Activated naive CD8-positive, alpha-beta T cell (primary cell): ENCODE measurements at regions not wholly inside any gene's neighbourhood (a gene's known extent, or its start where the extent isn't known, plus 50 kb on each side); places are given as distances from the start of the nearest gene placed in this dataset.
"Not testable (repeated sequence)": the region's sequence is repeated elsewhere in the genome, so short reads cannot be mapped to it uniquely, and the experiment has no call there.

Experiments
- H3K27ac Mint-ChIP-seq: one replicate; pipeline ENCODE4 v1.8.0; 2021; ENCODE audit warnings: mixed read lengths
- H3K27me3 Mint-ChIP-seq: one replicate; pipeline ENCODE4 v1.8.0; 2021; ENCODE audit warnings: mixed read lengths
- H3K36me3 Mint-ChIP-seq: one replicate; pipeline ENCODE4 v1.8.0; 2021; ENCODE audit warnings: mixed read lengths
- H3K4me1 Mint-ChIP-seq: one replicate; pipeline ENCODE4 v1.8.0; 2021; ENCODE audit warnings: low read depth, mixed read lengths
- H3K4me3 Mint-ChIP-seq: one replicate; pipeline ENCODE4 v1.8.0; 2021; ENCODE audit warnings: mild to moderate bottlenecking, mixed read lengths
- H3K9me3 Mint-ChIP-seq: one replicate; pipeline ENCODE4 v1.8.0; 2021; ENCODE audit warnings: low read depth, mixed read lengths

DNA sequence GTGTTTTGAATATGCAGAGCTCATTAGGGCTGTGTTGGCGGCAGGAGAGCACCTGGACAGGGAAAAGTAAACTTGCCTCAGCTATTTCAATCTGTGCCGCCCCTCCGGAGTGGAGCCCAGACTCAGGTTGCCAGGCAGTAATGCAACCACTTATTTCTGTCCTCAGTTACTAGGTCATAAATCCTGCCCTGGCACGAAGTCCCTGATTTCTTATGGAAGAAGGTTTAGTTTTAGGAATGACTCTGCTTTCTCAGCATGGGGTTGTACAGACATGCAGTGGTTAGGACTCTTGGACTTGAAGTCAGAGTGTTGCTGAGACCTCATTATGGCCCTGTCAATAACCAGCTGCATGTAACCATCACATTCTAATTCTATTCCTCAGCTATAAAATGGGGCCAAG is 98.3 kb upstream of the FGGY start:
- Mint-ChIP-seq H3K4me1 (no peaks in the 10 kb centered on the region), H3K9me3 (no peaks in the 10 kb centered on the region), H3K4me3 (no peak overlapping the region), H3K36me3 (no peaks in the 10 kb centered on the region), H3K27me3 (peaks cover 5% of the 10 kb centered on the region), H3K27ac (no peak overlapping the region)

DNA sequence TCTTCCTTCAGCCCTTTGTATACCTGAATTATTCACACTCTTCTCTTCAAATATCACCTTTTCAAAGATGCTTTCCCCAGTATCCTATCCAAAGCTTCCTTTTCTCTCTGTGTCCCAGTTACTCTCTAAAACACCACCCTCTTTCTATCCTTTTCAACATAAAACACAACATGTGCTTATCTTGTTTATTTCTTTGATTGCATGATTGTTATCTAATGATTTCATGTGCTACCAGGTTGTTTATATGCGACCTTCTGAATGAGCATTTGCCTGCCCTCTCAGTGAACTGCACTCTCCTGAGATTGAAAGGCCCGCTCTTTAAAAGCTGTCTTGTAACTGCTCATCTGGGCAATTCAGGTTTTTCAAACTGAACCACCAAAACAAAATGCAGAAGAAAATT is 97.7 kb upstream of the FGGY start:
- H3K36me3 Mint-ChIP-seq = no peaks in the 10 kb centered on the region
- no peaks in the 10 kb centered on the region for H3K9me3 Mint-ChIP-seq
- peaks cover 5% of the 10 kb centered on the region for H3K27me3 Mint-ChIP-seq
- no peak overlapping the region for H3K4me3 Mint-ChIP-seq
- H3K27ac Mint-ChIP-seq = no peak overlapping the region
- H3K4me1 Mint-ChIP-seq = no peaks in the 10 kb centered on the region

DNA sequence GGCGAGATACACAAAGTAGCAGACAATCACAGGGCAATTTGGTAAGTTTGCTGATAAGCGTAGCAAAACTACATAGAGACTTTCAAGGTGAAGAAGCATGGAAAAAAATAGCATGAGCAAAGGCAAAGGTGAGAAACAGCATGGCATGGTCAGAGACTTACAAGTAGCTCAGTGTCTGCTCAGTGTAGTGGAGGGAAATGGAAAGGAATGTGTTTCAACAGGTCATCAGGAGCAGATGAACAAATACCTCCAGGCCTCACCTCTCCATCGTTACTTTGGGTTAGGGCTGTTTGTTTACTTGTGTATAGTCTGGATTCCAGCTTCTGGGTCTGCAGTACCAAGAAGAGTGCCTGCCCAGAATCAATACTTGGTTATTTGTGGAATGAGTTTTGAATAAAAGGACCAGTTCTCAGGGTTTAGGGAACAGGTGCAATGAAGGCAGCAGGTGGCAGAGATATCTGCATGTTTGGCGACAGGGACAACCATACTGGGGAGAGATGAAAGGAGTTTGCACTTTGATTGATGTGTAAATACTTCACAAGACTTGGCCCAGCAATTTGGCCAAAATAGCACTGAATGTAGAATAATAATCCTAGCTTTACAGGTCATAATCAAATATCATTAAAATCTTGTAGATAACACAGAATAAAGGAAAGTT is 97.0 kb upstream of the FGGY start:
- Mint-ChIP-seq H3K27me3 (peaks cover 5% of the 10 kb centered on the region), H3K36me3 (peaks cover under 1% of the 10 kb centered on the region), H3K9me3 (peaks cover under 1% of the 10 kb centered on the region), H3K27ac (no peak overlapping the region), H3K4me3 (no peak overlapping the region), H3K4me1 (no peaks in the 10 kb centered on the region)

DNA sequence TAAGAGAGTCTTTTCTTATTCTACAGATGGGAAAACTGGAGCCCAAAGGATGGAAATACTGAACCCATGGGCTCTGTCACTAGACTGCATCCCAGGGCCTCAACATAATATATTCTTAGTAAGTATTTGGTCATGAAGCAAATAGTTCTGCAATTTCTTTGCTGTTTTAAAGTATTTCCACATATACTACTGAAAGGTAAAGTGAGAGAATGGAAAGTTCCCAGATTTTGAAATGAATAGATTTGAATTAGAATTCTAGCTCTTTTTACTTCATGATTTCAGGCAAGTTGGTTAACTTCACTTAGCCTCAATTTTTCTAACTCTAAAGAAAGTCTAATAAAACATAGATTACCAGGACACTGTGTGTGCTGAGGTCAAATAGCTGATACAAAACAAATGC is 95.6 kb upstream of the FGGY start:
- Mint-ChIP-seq H3K4me3 (no peak overlapping the region), H3K9me3 (peaks cover 3% of the 10 kb centered on the region), H3K36me3 (peaks cover 2% of the 10 kb centered on the region), H3K27me3 (peaks cover 7% of the 10 kb centered on the region), H3K27ac (no peak overlapping the region), H3K4me1 (no peaks in the 10 kb centered on the region)

DNA sequence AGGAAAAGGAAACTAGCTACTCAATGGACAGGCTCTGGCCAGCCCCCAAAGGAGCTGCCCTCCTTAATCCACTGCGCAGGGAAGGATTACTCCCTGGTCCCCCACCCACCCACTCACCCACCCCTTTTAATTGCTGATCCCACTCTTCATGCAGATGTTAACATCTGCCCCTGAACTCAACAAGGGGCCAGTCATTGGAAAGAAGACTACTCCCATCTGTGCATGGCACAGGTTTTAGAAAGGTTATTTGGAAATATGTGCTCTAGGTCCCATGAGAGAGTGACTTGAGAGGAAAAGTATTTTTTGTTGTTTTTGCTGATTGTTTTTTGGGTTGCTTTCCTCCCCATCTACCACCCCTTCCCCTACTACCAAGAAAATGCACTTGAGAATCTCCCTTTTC is 94.4 kb upstream of the FGGY start:
- Mint-ChIP-seq H3K36me3 (peaks cover 2% of the 10 kb centered on the region), H3K27me3 (peaks cover 7% of the 10 kb centered on the region), H3K9me3 (peaks cover 3% of the 10 kb centered on the region), H3K4me3 (no peak overlapping the region), H3K4me1 (peaks cover 2% of the 10 kb centered on the region), H3K27ac (no peak overlapping the region)

- Mint-ChIP-seq H3K27me3 (peaks cover 7% of the 10 kb centered on the region), H3K4me1 (peaks cover 2% of the 10 kb centered on the region), H3K4me3 (no peak overlapping the region), H3K9me3 (peaks cover 11% of the 10 kb centered on the region), H3K36me3 (peaks cover 6% of the 10 kb centered on the region), H3K27ac (no peak overlapping the region)
These were observed 92.9 kb upstream of the FGGY start for GRCh38 chr1:59204001-59204400.

- H3K27me3 Mint-ChIP-seq, H3K36me3 Mint-ChIP-seq, H3K4me1 Mint-ChIP-seq, H3K27ac Mint-ChIP-seq, H3K4me3 Mint-ChIP-seq: not testable (repeated sequence)
- H3K9me3 Mint-ChIP-seq = peaks cover 11% of the 10 kb centered on the region
These were observed 90.3 kb upstream of the FGGY start for GRCh38 chr1:59206616-59207015.

DNA sequence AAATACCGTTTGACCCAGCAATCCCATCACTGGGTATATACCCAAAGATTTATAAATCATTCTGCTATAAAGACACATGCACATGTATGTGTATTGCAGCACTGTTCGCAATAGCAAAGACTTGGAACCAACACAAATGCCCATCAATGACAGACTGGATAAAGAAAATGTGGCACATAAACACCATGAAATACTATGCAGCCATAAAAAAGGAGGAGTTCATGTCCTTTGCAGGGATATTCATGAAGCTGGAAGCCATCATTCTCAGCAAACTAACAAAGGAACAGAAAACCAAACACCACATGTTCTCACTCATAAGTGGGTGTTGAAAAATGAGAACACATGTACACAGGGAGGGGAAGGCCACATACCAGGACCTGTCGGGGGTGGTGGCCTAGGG is 86.5 kb upstream of the FGGY start:
- not testable (repeated sequence) for H3K4me3 Mint-ChIP-seq, H3K27me3 Mint-ChIP-seq, H3K9me3 Mint-ChIP-seq, H3K36me3 Mint-ChIP-seq, H3K4me1 Mint-ChIP-seq, H3K27ac Mint-ChIP-seq

DNA sequence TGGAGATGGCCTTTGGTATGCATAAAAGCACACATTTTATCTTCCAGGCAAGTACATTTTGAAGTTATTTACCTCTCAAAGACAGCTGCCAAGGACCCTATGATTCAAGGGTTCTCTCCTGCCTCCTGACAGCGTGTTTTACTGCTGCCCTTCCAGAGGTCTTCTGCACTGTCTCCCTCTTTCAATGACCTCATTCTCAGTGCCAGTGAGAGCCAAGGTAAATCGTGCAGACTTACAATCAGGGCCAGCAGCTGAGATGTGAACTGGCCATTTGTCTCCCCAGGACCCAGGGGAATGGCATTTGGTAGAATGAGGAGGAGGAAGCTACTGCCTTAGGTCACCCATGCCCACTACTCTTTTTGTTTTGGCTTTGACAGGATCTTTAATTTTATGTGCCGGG is 84.2 kb upstream of the FGGY start:
- H3K27me3 Mint-ChIP-seq = no peaks in the 10 kb centered on the region
- no peak overlapping the region for H3K4me3 Mint-ChIP-seq
- H3K36me3 Mint-ChIP-seq = peaks cover 3% of the 10 kb centered on the region
- no peaks in the 10 kb centered on the region for H3K4me1 Mint-ChIP-seq
- no peak overlapping the region for H3K27ac Mint-ChIP-seq
- H3K9me3 Mint-ChIP-seq = peaks cover 6% of the 10 kb centered on the region

DNA sequence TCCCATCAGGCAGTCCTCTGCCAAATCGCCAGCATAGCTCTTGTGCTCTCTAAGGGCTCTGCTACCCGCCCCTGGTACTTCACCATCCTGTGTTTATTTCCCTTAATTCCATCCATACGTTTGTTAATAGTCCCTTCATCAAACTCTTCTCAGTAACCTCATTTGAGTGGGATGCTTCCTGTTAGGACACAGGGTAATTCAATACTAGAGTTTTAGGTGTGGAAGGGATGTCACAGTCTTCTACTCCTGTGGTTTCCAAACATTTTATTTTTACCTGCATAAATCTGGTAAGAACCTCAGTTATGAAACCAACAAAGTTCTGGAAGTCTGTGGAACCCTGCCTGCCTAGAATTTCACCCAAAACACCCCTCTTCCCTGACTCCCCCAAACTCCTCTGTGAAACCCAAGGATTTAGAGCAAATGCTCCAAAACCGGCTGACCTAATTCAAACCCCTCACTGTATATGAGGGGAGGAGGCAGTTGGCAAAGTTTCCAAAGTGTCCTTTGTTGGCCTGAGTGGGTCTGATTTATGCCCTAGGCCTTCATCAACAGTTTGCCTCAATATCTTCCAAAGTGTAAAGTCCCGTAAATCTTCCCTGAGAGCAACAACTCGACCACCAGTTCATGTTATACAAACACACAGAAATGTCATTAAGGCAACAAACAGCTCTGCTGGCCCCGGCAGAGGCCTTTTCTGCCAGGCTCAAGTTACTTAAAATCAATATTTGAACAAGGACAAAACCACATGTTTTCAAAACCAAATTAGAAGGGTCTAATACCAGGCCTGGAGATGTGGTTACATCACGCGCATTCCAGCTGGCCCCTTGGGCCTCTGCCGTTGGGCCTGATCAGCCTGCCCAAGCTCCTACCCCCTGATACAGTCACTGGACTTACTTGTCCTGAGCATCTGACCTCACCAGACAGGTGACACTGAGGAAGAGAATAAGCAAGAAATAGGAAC is 82.4 kb upstream of the FGGY start:
- Mint-ChIP-seq H3K36me3 (no peaks in the 10 kb centered on the region), H3K4me1 (no peaks in the 10 kb centered on the region), H3K27ac (no peak overlapping the region), H3K4me3 (no peak overlapping the region), H3K27me3 (no peaks in the 10 kb centered on the region), H3K9me3 (no peaks in the 10 kb centered on the region)

DNA sequence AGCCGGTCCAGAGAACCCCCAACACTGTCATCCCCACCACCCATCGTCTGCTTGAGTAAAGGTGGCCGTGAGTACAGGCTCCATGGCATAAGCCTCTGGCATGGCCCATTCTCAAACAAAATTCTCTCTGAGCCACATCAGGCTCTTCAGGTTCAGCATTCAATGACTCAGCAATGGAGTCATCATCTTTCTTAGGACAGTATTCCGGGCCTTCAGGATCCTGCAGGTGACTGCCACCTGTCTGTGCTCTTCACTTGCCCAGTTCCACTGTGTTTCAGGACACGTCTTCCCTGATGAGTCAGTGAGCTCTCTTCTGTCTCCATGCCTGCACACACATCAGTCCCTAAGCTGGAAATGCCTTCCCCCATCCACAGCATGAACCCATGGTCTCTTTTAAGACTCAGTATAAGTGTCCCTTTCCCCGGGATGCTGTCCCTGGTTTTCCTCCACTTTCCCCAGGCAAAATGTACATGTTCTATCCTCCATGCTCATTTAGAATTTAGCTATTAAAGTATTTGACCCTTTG is 81.1 kb upstream of the FGGY start:
- Mint-ChIP-seq H3K4me3 (no peak overlapping the region), H3K27ac (no peak overlapping the region)

DNA sequence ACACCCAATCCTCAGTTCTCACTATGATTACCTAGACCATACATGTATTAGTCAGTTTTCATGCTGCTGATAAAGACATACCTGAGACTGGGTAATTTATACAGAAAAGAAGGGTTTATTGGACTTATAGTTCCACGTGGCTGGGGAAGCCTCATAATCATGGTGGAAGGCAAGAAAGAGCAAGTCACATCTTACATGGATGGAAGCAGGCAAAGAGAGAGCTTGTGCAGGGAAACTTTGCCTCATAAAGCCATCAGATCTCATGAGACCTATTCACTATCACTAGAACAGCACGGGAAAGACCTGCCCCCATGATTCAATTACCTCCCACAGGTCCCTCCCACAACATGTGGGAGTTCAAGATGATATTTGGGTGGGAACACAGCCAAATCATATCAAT is 79.5 kb upstream of the FGGY start:
- H3K27me3 Mint-ChIP-seq, H3K36me3 Mint-ChIP-seq, H3K9me3 Mint-ChIP-seq, H3K4me3 Mint-ChIP-seq, H3K4me1 Mint-ChIP-seq, H3K27ac Mint-ChIP-seq: not testable (repeated sequence)

More for the DNA sequence above, 81.1 kb upstream of the FGGY start:
- Mint-ChIP-seq H3K4me1 (no peaks in the 10 kb centered on the region), H3K9me3 (no peaks in the 10 kb centered on the region), H3K36me3 (no peaks in the 10 kb centered on the region), H3K27me3 (no peaks in the 10 kb centered on the region)

DNA sequence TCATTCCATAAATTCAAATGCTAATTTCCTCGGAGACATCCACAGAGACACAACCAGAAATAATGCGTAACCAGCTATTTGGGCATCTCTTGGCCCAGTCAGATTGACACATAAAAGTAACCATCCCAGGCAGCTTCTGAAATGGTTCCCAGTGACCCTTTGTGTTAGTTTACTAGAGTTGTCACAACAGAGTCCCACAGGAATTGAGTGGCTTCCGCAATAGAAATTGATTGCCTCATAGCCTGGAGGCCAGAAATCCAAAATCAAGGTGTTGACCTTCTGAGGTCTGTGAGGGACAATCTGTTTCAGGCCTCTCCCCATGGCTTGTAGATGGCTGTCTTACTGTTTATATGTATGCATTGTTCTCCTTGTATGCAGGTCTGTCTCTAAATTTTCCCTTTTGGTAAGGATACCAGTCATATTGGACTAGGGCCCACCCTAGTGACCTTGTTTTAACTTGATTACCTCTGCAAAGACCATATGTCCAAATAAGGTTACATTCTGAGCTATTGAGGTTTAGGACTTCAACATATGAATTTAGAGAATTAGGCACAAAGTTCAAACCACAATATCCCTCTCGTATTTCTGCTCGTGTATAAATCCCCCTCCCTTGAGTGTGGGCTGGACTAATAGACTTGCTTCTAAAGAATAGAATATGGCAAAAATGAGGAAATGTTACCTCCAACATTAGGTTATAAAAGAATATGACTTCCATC is 78.2 kb upstream of the FGGY start:
- Mint-ChIP-seq H3K27ac (no peak overlapping the region), H3K4me3 (no peak overlapping the region), H3K9me3 (no peaks in the 10 kb centered on the region), H3K36me3 (no peaks in the 10 kb centered on the region), H3K4me1 (no peaks in the 10 kb centered on the region), H3K27me3 (no peaks in the 10 kb centered on the region)

DNA sequence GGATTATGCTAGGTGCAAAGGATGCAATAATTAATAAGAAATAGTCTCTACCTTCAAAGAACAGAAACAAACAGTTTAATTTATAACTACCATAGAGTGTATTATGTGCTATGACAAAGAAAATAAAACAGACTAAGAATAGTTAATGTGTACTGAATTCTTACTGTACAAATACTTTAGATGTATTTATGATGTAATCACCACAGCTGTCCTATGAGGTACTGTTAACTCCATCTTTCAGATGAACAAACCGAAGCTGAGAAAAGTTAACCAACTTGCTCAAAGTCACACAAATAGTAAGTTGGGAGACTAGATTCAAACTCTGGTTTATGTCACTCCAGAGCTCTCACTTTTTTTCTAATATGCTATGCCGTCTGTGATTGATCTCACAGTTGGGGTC is 77.0 kb upstream of the FGGY start:
- Mint-ChIP-seq H3K4me1 (no peaks in the 10 kb centered on the region), H3K27me3 (no peaks in the 10 kb centered on the region), H3K9me3 (no peaks in the 10 kb centered on the region), H3K27ac (no peak overlapping the region), H3K36me3 (no peaks in the 10 kb centered on the region), H3K4me3 (no peak overlapping the region)

GRCh38 chr1:59220356-59220755 is 76.5 kb upstream of the FGGY start:
- Mint-ChIP-seq H3K4me1 (no peaks in the 10 kb centered on the region), H3K27ac (no peak overlapping the region), H3K36me3 (no peaks in the 10 kb centered on the region), H3K27me3 (no peaks in the 10 kb centered on the region), H3K4me3 (no peak overlapping the region), H3K9me3 (no peaks in the 10 kb centered on the region)
